ENCODE measurements at regions not wholly inside any gene's neighbourhood (a gene's known extent, or its start where the extent isn't known, plus 50 kb on each side); places are given as distances from the start of the nearest gene placed in this dataset.
"Not testable (repeated sequence)": the region's sequence is repeated elsewhere in the genome, so short reads cannot be mapped to it uniquely, and the experiment has no call there.

GRCh38 chr2:37800176-37800858 is 124.8 kb upstream of the RMDN2 start:
- ChIA-PET CTCF (no interaction called here), POLR2A (ENCODE audit: unreplicated experiment) (no interaction called here)
- DNase-seq: peak in 1 of 2 experiments; percentile 85
- peak overlapping the region; percentile 20 for H3K4me2 ChIP-seq
- intact Hi-C loops (cut with micrococcal nuclease; ENCODE audit: unreplicated experiment): loop anchor here (5.0 kb wide), 1 partner anchor 88 kb away; no protein-coding TSS in a partner anchor
- H2AFZ ChIP-seq: no peak overlapping the region
- no peaks in the 10 kb centered on the region for H3K79me2 ChIP-seq (ENCODE audit: low read depth)
- no peaks in the 10 kb centered on the region for H3K27me3 ChIP-seq (ENCODE audit: insufficient read depth, low read depth)
- H3K9me2 ChIP-seq (ENCODE audit: insufficient read depth): no peaks in the 10 kb centered on the region; the same call in 1 of the 2 replicates
- H3K36me3 ChIP-seq (ENCODE audit: low read depth): no peaks in the 10 kb centered on the region
- no TSS peak for BruUV-seq (replicated peaks)
- H3K9me3 ChIP-seq (ENCODE audit: insufficient read depth, low read depth): no peaks in the 10 kb centered on the region
- H3F3A ChIP-seq (ENCODE audit: insufficient read depth, low read depth): peaks cover 51% of the 10 kb centered on the region
- peaks cover 64% of the 10 kb centered on the region for H3K4me1 ChIP-seq (replicated peaks; ENCODE audit: insufficient read depth)
- TF ChIP-seq CTCF (conservative IDR thresholded peaks at IDR 0.05) (no peak), EZH2 (IDR thresholded peaks at IDR 0.05; ENCODE audit: low read depth) (no peak)
- peak overlapping the region; percentile 30 for H3K27ac ChIP-seq
- H3K4me3 ChIP-seq: no peak overlapping the region
- H4K20me1 ChIP-seq (ENCODE audit: insufficient read depth): no peaks in the 10 kb centered on the region

GRCh38 chr2:37802211-37802752 is 122.8 kb upstream of the RMDN2 start:
- DNase-seq: peak; percentile 64 to 93
- Histone ChIP-seq H3K79me2 (ENCODE audit: low read depth) (no peaks in the 10 kb centered on the region), H4K20me1 (ENCODE audit: insufficient read depth) (no peaks in the 10 kb centered on the region), H3K4me2 (peak overlapping the region; percentile 70), H3K4me3 (peak overlapping the region; percentile 28; the same call in 1 of the 2 replicates), H3K27ac (peak overlapping the region; percentile 88), H3K9me2 (ENCODE audit: insufficient read depth) (no peaks in the 10 kb centered on the region; the same call in 1 of the 2 replicates), H3K27me3 (ENCODE audit: insufficient read depth, low read depth) (no peaks in the 10 kb centered on the region), H2AFZ (no peak overlapping the region; the same call in 1 of the 2 replicates), H3K9me3 (ENCODE audit: insufficient read depth, low read depth) (no peaks in the 10 kb centered on the region), H3F3A (ENCODE audit: insufficient read depth, low read depth) (peaks cover 41% of the 10 kb centered on the region), H3K4me1 (replicated peaks; ENCODE audit: insufficient read depth) (peaks cover 45% of the 10 kb centered on the region), H3K36me3 (ENCODE audit: low read depth) (no peaks in the 10 kb centered on the region)
- ChIA-PET POLR2A (ENCODE audit: unreplicated experiment) (interaction anchor here (0.6 to 0.7 kb wide), 3 partner anchors 215 to 1722 kb away, joined by 4 to 8 read pairs (median 5); no protein-coding TSS in a partner anchor), CTCF (interaction anchor here (0.7 kb wide), 1 partner anchor 29 kb away, joined by 4 read pairs; no protein-coding TSS in a partner anchor)
- BruUV-seq (replicated peaks): no TSS peak
- TF ChIP-seq EZH2 (IDR thresholded peaks at IDR 0.05; ENCODE audit: low read depth) (no peak), CTCF (conservative IDR thresholded peaks at IDR 0.05) (no peak)
- intact Hi-C loops (cut with micrococcal nuclease; ENCODE audit: unreplicated experiment): loop anchor here (2.0 to 5.0 kb wide), 4 partner anchors 25 to 129 kb away; no protein-coding TSS in a partner anchor

DNA sequence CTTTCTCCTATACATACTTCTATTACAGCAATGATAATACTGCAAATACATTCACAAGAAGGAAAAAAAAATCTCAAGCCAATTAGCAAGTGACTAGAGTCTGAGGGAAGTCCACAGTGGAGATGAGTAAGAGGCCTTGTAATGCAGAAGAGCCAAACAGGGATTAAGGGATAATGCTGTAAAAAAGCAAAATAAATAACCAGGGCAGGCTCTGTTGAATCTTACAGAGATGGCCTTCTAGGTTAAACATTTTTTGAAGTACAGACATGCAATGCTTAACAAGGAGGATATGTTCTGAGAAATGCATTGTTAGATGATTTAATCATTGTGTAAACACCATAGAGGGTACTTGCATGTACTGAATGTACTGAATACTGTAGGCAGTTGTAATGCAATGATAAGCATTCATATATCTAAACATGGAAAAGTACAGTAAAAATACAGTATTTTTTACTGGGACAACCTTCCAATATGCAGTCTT is 122.1 kb upstream of the RMDN2 start:
- Histone ChIP-seq H3K36me3 (ENCODE audit: low read depth) (no peaks in the 10 kb centered on the region), H3K79me2 (ENCODE audit: low read depth) (no peaks in the 10 kb centered on the region), H3K4me1 (replicated peaks; ENCODE audit: insufficient read depth) (peaks cover 45% of the 10 kb centered on the region), H3K27ac (peak overlapping the region; percentile 88), H3F3A (ENCODE audit: insufficient read depth, low read depth) (peaks cover 41% of the 10 kb centered on the region), H4K20me1 (ENCODE audit: insufficient read depth) (no peaks in the 10 kb centered on the region), H3K9me2 (ENCODE audit: insufficient read depth) (no peaks in the 10 kb centered on the region; the same call in 1 of the 2 replicates), H2AFZ (no peak overlapping the region; the same call in 1 of the 2 replicates), H3K4me3 (peak overlapping the region; percentile 28; the same call in 1 of the 2 replicates), H3K27me3 (ENCODE audit: insufficient read depth, low read depth) (no peaks in the 10 kb centered on the region), H3K9me3 (ENCODE audit: insufficient read depth, low read depth) (no peaks in the 10 kb centered on the region; the same call in 1 of the 2 replicates), H3K4me2 (peak overlapping the region; percentile 70)
- POLR2A ChIA-PET (ENCODE audit: unreplicated experiment): no interaction called here
- CTCF ChIA-PET: no interaction called here
- peak in 1 of 2 experiments; percentile 94 for DNase-seq
- intact Hi-C loops (cut with micrococcal nuclease; ENCODE audit: unreplicated experiment): loop anchor here (2.0 to 5.0 kb wide), 4 partner anchors 26 to 130 kb away; no protein-coding TSS in a partner anchor
- no peak for TF ChIP-seq CTCF (conservative IDR thresholded peaks at IDR 0.05)
- TF ChIP-seq EZH2 (IDR thresholded peaks at IDR 0.05; ENCODE audit: low read depth): no peak
- BruUV-seq (replicated peaks): no TSS peak

GRCh38 chr2:37806004-37806403 is 119.1 kb upstream of the RMDN2 start:
- H4K20me1 ChIP-seq (ENCODE audit: insufficient read depth); H3K27me3 ChIP-seq (ENCODE audit: insufficient read depth, low read depth); H3K36me3 ChIP-seq (ENCODE audit: low read depth); intact Hi-C loops (cut with micrococcal nuclease; ENCODE audit: unreplicated experiment); DNase-seq; H3K4me3 ChIP-seq; H3K79me2 ChIP-seq (ENCODE audit: low read depth); H3K9me2 ChIP-seq (ENCODE audit: insufficient read depth); H3K27ac ChIP-seq; POLR2A ChIA-PET (ENCODE audit: unreplicated experiment); H2AFZ ChIP-seq; BruUV-seq (replicated peaks); H3K9me3 ChIP-seq (ENCODE audit: insufficient read depth, low read depth); CTCF ChIA-PET; H3K4me2 ChIP-seq: not testable (repeated sequence)
- Histone ChIP-seq H3F3A (ENCODE audit: insufficient read depth, low read depth) (peaks cover 34% of the 10 kb centered on the region), H3K4me1 (replicated peaks; ENCODE audit: insufficient read depth) (peaks cover 31% of the 10 kb centered on the region)
